NCI-H2171 (cell line): ENCODE measurements at regions not wholly inside any gene's neighbourhood (a gene's known extent, or its start where the extent isn't known, plus 50 kb on each side); places are given as distances from the start of the nearest gene placed in this dataset.

Experiments used
- DNase-seq: peaks from one replicate; lab custom pipeline; 2025; lab: John Stamatoyannopoulos, UW

GRCh38 chr12:22740656-22741355 is 115.8 kb downstream of the ETNK1 start:
- no peak for DNase-seq

GRCh38 chr12:22743700-22744099 is 118.7 kb downstream of the ETNK1 start:
- no peak for DNase-seq

- DNase-seq, result no peak
These were observed 119.2 kb downstream of the ETNK1 start for GRCh38 chr12:22744197-22744596.

- DNase-seq, result no peak
These were observed 121.7 kb downstream of the ETNK1 start for GRCh38 chr12:22746720-22747119.

- DNase-seq, result no peak
These were observed 130.7 kb downstream of the ETNK1 start for GRCh38 chr12:22755629-22756028.

GRCh38 chr12:22759769-22760674 is 135.1 kb downstream of the ETNK1 start:
- DNase-seq, result no peak

GRCh38 chr12:22765421-22766130 is 140.6 kb downstream of the ETNK1 start:
- no peak for DNase-seq

- no peak for DNase-seq
These were observed 142.0 kb downstream of the ETNK1 start for GRCh38 chr12:22766911-22767420.

GRCh38 chr12:22781339-22781738 is 156.4 kb downstream of the ETNK1 start:
- DNase-seq, result no peak

- no peak for DNase-seq
These were observed 162.6 kb downstream of the ETNK1 start for GRCh38 chr12:22787557-22787956.

GRCh38 chr12:22788913-22789312 is 163.9 kb downstream of the ETNK1 start:
- DNase-seq, result no peak

- DNase-seq, result no peak
These were observed 167.2 kb downstream of the ETNK1 start for GRCh38 chr12:22792138-22792537.

- no peak for DNase-seq
These were observed 169.0 kb downstream of the ETNK1 start for GRCh38 chr12:22794017-22794416.

- no peak for DNase-seq
These were observed 172.1 kb downstream of the ETNK1 start for GRCh38 chr12:22796941-22797630.

- no peak for DNase-seq
These were observed 172.7 kb downstream of the ETNK1 start for GRCh38 chr12:22797701-22798100.

- no peak for DNase-seq
These were observed 173.1 kb downstream of the ETNK1 start for GRCh38 chr12:22798116-22798515.

- DNase-seq, result no peak
These were observed 174.5 kb downstream of the ETNK1 start for GRCh38 chr12:22799503-22799902.

- DNase-seq, result no peak
These were observed 175.4 kb downstream of the ETNK1 start for GRCh38 chr12:22800332-22800731.

- no peak for DNase-seq
These were observed 178.1 kb downstream of the ETNK1 start for GRCh38 chr12:22802883-22803630.

- no peak for DNase-seq
These were observed 178.8 kb downstream of the ETNK1 start for GRCh38 chr12:22803725-22804124.

GRCh38 chr12:22808860-22809259 is 183.9 kb downstream of the ETNK1 start:
- no peak for DNase-seq
